ENCODE measurements at regions not wholly inside any gene's neighbourhood (a gene's known extent, or its start where the extent isn't known, plus 50 kb on each side); places are given as distances from the start of the nearest gene placed in this dataset.

DNA sequence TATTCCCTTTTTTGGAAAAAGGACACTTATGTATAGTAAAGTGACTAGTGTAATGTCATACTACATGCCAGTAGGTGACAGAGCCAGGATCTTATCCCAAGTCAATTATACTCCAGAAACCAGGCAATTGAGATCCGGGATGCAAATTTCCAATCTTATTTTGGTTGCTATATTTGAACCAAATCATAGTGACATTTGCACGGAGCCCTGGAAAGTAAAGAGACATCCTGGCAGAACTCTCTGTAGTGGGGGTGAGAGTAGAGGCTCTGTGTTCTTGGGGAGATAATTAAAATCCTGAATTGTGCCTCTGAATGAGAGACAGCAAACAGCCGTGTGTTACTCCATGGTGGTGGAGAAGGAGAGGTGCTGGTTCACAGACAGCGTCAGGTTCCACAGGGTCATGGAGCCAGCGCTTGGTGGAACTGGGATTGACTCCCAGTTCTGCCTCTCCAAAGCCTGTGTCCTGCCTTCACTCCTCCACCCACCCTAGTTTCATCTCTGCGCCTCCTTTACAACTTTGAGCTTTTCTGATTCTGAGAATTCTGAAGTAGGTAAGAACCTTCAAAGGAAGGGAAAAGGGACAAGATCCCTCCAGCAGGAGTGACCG, 432.3 kb downstream of the PTPRU start:
- Histone ChIP-seq H3K27me3 (ENCODE audit: low read depth, low read length) (peaks cover 4% of the 10 kb centered on the region), H3K27ac (ENCODE audit: low read length) (no peak overlapping the region), H3K36me3 (ENCODE audit: control insufficient read depth in 1 of 2, insufficient read depth in 2 of 2, low read length in 2 of 2) (no peaks in the 10 kb centered on the region), H3K4me1 (ENCODE audit: control insufficient read depth in 1 of 2, insufficient read depth in 2 of 2, low read length in 2 of 2) (no peaks in the 10 kb centered on the region), H3K9me3 (ENCODE audit: control insufficient read depth in 1 of 2, low read length in 2 of 2) (no peaks in the 10 kb centered on the region), H3K4me3 (ENCODE audit: low read depth in 1 of 2, low read length in 2 of 2) (no peak overlapping the region)

DNA sequence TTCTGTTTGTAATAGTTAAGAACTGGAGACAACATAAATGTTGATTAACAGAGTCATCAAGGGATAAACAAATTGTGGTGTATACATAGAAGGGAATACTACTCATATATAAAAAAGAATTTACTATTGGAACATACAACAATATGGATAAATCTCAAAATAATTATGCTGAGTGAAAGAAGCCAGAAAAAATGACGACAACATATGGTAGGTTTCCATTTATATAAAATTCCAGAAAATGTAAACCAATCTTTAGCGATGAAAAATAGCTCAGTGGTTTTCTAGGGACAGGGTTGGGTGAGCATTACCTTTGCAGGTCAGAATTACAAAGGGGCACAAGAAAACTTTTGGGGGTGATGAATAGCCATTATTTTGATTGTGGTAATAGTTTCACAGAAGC, 431.6 kb downstream of the PTPRU start:
- Histone ChIP-seq H3K27ac (ENCODE audit: low read length) (no peak overlapping the region), H3K9me3 (ENCODE audit: control insufficient read depth in 1 of 2, low read length in 2 of 2) (no peaks in the 10 kb centered on the region), H3K36me3 (ENCODE audit: control insufficient read depth in 1 of 2, insufficient read depth in 2 of 2, low read length in 2 of 2) (no peaks in the 10 kb centered on the region), H3K4me1 (ENCODE audit: control insufficient read depth in 1 of 2, insufficient read depth in 2 of 2, low read length in 2 of 2) (no peaks in the 10 kb centered on the region), H3K27me3 (ENCODE audit: low read depth, low read length) (peaks cover 7% of the 10 kb centered on the region), H3K4me3 (ENCODE audit: low read depth in 1 of 2, low read length in 2 of 2) (no peak overlapping the region)

DNA sequence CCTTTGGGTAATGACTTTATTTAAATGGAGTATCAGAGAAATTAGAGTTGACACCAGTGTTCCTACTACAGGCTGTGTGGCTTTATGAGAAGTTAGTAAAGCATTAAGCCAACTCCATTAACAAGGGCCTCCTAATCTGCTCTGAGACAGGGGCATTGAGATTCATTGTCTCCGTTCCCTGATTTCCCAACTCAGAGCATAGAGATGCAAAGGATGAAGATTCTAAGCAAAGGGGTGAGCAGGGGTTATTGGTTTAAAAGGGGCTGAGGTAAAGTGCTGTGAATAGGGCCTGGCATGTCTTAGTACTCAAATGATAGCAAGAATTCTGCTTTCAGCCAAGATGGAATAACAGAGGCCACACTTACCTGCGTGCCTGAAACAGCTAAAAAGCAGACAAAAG, 428.4 kb downstream of the PTPRU start:
- H3K4me1 ChIP-seq (ENCODE audit: control insufficient read depth in 1 of 2, insufficient read depth in 2 of 2, low read length in 2 of 2): no peaks in the 10 kb centered on the region
- peaks cover 0 to 9% of the 10 kb centered on the region in 2 donors for H3K9me3 ChIP-seq (ENCODE audit: control insufficient read depth in 1 of 2, low read length in 2 of 2)
- H3K36me3 ChIP-seq (ENCODE audit: control insufficient read depth in 1 of 2, insufficient read depth in 2 of 2, low read length in 2 of 2): no peaks in the 10 kb centered on the region
- peaks cover 7% of the 10 kb centered on the region for H3K27me3 ChIP-seq (ENCODE audit: low read depth, low read length)
- no peak overlapping the region for H3K4me3 ChIP-seq (ENCODE audit: low read depth in 1 of 2, low read length in 2 of 2)
- no peak overlapping the region for H3K27ac ChIP-seq (ENCODE audit: low read length)

DNA sequence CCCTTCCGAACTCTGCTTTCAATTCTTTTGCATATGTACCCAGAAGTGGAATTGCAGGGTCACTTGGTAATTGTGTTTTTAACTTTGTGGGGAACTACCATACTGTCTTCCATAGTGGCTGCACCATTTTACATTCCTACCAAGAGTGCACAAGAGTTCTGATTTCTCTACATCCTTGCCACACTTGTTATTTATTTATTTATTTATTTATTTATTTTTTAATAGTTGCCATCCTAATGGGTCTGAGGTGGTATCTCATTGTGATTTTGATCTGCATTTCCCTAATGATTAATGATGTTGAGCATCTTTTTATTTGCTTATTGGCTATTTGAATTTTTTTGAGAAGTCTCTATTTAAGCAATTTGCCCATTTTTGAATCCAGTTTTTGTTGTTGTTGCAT, 422.4 kb downstream of the PTPRU start:
- no peaks in the 10 kb centered on the region for H3K36me3 ChIP-seq (ENCODE audit: control insufficient read depth in 1 of 2, insufficient read depth in 2 of 2, low read length in 2 of 2)
- peaks cover 4% of the 10 kb centered on the region for H3K27me3 ChIP-seq (ENCODE audit: low read depth, low read length)
- H3K9me3 ChIP-seq (ENCODE audit: control insufficient read depth in 1 of 2, low read length in 2 of 2): peaks cover 0 to 14% of the 10 kb centered on the region in 2 donors
- no peak overlapping the region for H3K27ac ChIP-seq (ENCODE audit: low read length)
- H3K4me1 ChIP-seq (ENCODE audit: control insufficient read depth in 1 of 2, insufficient read depth in 2 of 2, low read length in 2 of 2): no peaks in the 10 kb centered on the region
- no peak overlapping the region for H3K4me3 ChIP-seq (ENCODE audit: low read depth in 1 of 2, low read length in 2 of 2)

DNA sequence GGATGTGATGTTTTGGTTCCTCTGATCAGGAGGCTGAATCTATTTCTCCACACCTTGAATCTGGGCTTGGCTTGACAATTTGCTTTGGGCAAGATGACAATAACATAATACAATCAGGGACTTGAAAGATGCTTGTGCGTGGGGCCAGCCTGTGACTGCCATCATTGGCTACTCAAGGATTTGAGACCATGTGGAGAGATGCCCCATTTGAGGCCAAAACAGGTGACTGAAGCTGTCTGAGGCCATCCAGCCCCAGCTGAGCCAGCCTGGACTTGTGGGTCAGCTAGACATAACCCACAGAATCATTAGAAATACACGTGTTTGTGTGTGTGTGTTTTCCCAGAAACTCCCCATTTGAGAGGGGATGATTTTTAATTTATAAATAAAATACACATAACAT, 421.5 kb downstream of the PTPRU start:
- H3K9me3 ChIP-seq (ENCODE audit: control insufficient read depth in 1 of 2, low read length in 2 of 2): peaks cover 0 to 14% of the 10 kb centered on the region in 2 donors
- no peaks in the 10 kb centered on the region for H3K27me3 ChIP-seq (ENCODE audit: low read depth, low read length)

DNA sequence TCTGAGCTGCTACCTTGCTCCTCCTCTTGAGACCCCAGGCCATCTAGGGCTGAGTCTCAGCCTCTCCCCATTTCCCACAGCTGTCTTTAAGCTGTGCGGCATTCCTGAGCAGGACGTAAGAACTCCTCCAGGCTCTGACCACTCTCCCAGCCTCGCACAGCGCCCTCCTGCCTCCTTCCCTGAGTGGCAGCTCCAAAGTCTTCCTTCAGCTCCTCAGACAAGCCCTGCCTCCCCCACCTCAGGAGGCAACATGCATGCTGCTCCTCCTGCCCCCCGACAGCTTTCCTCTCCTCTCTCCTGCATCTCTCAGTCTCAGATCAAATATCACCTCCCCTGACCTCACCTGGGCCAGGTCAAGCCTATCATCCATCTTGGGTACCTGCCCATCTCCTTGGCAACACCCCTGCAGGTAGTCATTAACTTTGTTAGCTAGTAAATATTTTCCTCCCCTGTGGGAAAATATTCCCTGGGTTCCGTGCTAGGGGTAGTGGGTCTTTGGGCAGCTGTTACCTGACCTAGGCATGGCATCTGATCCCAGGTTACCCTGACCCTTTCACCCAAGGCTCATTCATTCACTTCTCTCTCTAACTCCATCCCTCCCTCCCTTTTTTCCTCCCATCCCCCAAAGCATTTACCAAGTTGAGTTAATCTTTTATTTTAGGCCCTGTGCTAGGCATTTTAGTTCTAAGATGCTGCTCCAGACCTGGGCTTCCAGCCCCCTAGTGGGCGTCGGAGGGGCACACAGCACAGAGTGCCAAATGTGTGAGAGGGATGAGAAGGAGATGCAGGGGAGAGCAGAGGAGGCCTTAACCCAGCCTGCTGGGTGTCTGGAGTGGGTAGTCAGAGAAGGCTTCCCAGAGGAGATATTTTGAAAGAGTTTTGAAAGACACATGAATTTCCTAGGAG, 419.9 kb downstream of the PTPRU start:
- no peaks in the 10 kb centered on the region for H3K36me3 ChIP-seq (ENCODE audit: control insufficient read depth in 1 of 2, insufficient read depth in 2 of 2, low read length in 2 of 2)
- peaks cover 0 to 5% of the 10 kb centered on the region in 2 donors for H3K9me3 ChIP-seq (ENCODE audit: control insufficient read depth in 1 of 2, low read length in 2 of 2)
- H3K4me3 ChIP-seq (ENCODE audit: low read depth in 1 of 2, low read length in 2 of 2): no peak overlapping the region
- H3K4me1 ChIP-seq (ENCODE audit: control insufficient read depth in 1 of 2, insufficient read depth in 2 of 2, low read length in 2 of 2): no peaks in the 10 kb centered on the region
- no peak overlapping the region for H3K27ac ChIP-seq (ENCODE audit: low read length)
- no peaks in the 10 kb centered on the region for H3K27me3 ChIP-seq (ENCODE audit: low read depth, low read length)

More for the DNA sequence above, 421.5 kb downstream of the PTPRU start:
- no peak overlapping the region for H3K4me3 ChIP-seq (ENCODE audit: low read depth in 1 of 2, low read length in 2 of 2)
- H3K4me1 ChIP-seq (ENCODE audit: control insufficient read depth in 1 of 2, insufficient read depth in 2 of 2, low read length in 2 of 2): no peaks in the 10 kb centered on the region
- H3K36me3 ChIP-seq (ENCODE audit: control insufficient read depth in 1 of 2, insufficient read depth in 2 of 2, low read length in 2 of 2): no peaks in the 10 kb centered on the region
- H3K27ac ChIP-seq (ENCODE audit: low read length): no peak overlapping the region

DNA sequence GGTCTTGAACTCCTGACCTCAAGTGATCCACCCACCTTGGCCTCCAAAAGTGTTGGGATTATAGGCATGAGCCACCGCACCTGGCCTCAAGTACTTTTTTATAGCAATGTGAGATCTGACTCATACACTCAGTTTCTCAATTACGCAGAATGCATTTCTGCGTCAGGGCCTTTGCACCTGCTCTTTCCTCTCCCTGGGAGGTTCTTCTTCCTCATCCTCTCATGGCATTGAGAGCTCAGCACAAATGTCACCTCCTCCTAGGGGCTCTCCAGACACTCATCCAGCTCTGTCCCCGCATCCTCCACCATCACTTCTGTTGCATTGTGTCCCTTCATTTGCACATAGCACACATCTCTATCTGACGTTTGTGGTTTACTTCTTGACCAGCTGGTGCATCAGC, 418.8 kb downstream of the PTPRU start:
- H3K4me3 ChIP-seq (ENCODE audit: low read depth in 1 of 2, low read length in 2 of 2): no peak overlapping the region
- H3K9me3 ChIP-seq (ENCODE audit: control insufficient read depth in 1 of 2, low read length in 2 of 2): peaks cover 0 to 5% of the 10 kb centered on the region in 2 donors
- H3K27ac ChIP-seq (ENCODE audit: low read length): no peak overlapping the region
- no peaks in the 10 kb centered on the region for H3K4me1 ChIP-seq (ENCODE audit: control insufficient read depth in 1 of 2, insufficient read depth in 2 of 2, low read length in 2 of 2)
- no peaks in the 10 kb centered on the region for H3K27me3 ChIP-seq (ENCODE audit: low read depth, low read length)
- no peaks in the 10 kb centered on the region for H3K36me3 ChIP-seq (ENCODE audit: control insufficient read depth in 1 of 2, insufficient read depth in 2 of 2, low read length in 2 of 2)

DNA sequence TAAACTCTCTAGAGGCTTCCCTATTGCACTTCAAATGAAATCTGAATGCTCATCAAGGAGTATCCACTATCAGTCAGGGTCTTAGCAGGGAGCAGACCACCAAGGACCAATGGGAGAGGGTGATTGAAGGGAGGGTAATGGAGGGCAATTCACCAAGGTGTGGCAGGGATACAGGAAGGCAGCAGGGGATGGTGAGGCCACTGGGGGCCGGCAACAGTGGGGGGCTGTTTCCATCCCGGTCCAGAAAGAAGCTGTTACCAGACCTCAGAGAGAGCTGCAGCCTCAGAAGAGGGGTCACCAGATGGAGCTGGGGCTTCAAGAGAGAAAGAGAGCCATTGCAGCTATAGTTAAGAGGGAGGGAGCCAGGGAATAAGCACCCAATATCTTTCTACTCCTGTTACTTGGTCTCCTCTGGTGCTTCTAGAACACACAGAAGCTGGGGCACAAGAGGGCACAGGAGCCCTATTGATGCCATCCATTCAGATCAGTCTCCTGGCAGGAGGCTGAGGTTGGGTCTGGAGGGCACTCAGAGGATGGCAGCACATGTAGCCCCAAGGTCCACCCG, 417.6 kb downstream of the PTPRU start:
- H3K4me3 ChIP-seq (ENCODE audit: low read depth in 1 of 2, low read length in 2 of 2): no peak overlapping the region
- H3K27ac ChIP-seq (ENCODE audit: low read length): no peak overlapping the region
- no peaks in the 10 kb centered on the region for H3K9me3 ChIP-seq (ENCODE audit: control insufficient read depth in 1 of 2, low read length in 2 of 2)
- no peaks in the 10 kb centered on the region for H3K36me3 ChIP-seq (ENCODE audit: control insufficient read depth in 1 of 2, insufficient read depth in 2 of 2, low read length in 2 of 2)
- H3K27me3 ChIP-seq (ENCODE audit: low read depth, low read length): no peaks in the 10 kb centered on the region
- no peaks in the 10 kb centered on the region for H3K4me1 ChIP-seq (ENCODE audit: control insufficient read depth in 1 of 2, insufficient read depth in 2 of 2, low read length in 2 of 2)

DNA sequence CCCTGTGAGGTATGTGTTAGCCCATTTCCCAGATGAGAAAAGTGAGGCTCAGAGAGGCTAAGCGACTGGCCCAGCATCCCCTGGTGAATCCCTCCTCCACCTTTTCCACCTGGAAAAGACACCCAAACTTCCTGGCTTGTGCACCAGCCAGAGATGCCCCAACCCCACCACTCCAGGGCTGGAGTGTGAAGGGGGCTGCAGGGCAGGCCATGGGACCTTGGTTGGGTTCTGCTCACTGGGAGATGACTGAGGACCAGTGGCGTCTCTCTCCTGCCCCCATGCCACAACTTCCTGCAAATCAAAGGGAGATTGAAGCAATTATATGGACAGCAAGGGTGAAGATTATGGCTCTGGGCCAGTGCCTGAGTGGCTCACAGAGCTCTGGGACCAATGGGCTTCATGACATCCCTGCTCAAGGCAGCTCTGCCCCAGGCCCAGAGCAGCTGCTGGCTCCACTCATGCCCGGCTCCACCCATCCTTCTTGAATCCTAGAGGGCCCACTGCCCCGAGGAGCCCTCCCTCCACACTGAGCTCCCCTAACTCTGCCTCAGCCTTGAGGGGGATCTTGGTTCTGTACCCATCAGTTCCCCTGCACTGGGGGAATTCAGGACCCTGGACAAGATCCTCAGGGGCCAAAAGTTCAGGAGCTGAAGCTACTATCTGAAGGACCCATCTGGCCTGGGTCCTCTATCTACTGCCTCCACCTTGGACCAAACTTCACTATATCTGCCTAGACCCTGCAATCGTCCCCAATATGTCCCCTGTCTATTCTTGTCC, 416.9 kb downstream of the PTPRU start:
- Histone ChIP-seq H3K27me3 (ENCODE audit: low read depth, low read length) (peaks cover 2% of the 10 kb centered on the region), H3K9me3 (ENCODE audit: control insufficient read depth in 1 of 2, low read length in 2 of 2) (no peaks in the 10 kb centered on the region), H3K4me1 (ENCODE audit: control insufficient read depth in 1 of 2, insufficient read depth in 2 of 2, low read length in 2 of 2) (no peaks in the 10 kb centered on the region), H3K36me3 (ENCODE audit: control insufficient read depth in 1 of 2, insufficient read depth in 2 of 2, low read length in 2 of 2) (no peaks in the 10 kb centered on the region), H3K27ac (ENCODE audit: low read length) (no peak overlapping the region), H3K4me3 (ENCODE audit: low read depth in 1 of 2, low read length in 2 of 2) (no peak overlapping the region)

DNA sequence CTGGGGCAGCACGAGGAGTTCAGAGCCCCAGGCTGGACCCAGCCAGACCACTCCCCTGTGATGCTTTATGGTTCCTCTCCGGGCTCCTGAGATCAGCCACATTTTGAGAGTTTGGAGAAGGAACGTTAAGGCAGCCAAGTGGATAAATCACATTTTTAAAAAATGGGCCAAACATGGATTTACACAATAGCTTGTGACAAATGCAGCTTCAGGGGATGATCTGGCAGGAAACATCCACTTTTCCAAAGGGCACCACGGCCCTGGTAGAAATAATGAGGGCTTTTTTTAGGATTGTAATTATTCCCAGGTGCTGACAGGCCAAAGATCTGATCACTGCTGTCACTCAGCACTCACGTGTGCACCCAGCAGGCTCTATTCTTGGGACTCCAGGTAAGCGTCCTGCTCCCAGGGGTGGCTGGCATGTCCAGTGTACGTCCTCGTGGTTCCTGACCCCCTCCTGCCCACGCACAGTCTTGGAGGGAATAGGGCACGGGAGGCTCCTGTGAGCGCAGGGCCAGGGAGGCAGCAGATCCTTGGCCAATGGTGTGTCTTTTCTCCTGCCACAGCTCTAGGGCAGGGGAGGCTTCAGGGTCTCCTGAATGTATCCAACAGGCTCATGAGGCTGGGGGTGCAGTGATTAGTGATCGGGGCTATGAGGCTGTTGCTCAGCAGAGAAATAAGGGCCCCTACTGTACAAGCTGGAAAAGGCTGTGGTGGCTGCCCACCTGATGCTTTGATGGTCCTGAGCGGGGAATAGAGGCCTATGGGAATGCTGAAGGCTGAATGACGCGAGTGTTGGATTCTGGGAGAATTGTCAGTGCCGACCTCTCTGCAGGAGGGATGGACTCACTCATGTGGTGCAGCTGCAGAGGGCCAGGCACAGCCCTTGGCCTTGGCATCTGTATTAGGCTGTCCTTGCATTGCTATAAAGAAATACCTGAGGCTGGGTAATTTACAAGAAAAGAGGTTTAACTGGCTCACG, 415.7 kb downstream of the PTPRU start:
- H3K27ac ChIP-seq (ENCODE audit: low read length): no peak overlapping the region
- H3K4me1 ChIP-seq (ENCODE audit: control insufficient read depth in 1 of 2, insufficient read depth in 2 of 2, low read length in 2 of 2): no peaks in the 10 kb centered on the region
- peaks cover 6% of the 10 kb centered on the region for H3K27me3 ChIP-seq (ENCODE audit: low read depth, low read length)
- H3K36me3 ChIP-seq (ENCODE audit: control insufficient read depth in 1 of 2, insufficient read depth in 2 of 2, low read length in 2 of 2): no peaks in the 10 kb centered on the region
- H3K9me3 ChIP-seq (ENCODE audit: control insufficient read depth in 1 of 2, low read length in 2 of 2): no peaks in the 10 kb centered on the region
- H3K4me3 ChIP-seq (ENCODE audit: low read depth in 1 of 2, low read length in 2 of 2): no peak overlapping the region
